HCEC 1CT (cell line): ENCODE measurements at regions not wholly inside any gene's neighbourhood (a gene's known extent, or its start where the extent isn't known, plus 50 kb on each side); places are given as distances from the start of the nearest gene placed in this dataset.

Experiments used
- DNase-seq: peaks from one replicate; pipeline ENCODE4 v3.0.0-alpha.2; 2017

DNA sequence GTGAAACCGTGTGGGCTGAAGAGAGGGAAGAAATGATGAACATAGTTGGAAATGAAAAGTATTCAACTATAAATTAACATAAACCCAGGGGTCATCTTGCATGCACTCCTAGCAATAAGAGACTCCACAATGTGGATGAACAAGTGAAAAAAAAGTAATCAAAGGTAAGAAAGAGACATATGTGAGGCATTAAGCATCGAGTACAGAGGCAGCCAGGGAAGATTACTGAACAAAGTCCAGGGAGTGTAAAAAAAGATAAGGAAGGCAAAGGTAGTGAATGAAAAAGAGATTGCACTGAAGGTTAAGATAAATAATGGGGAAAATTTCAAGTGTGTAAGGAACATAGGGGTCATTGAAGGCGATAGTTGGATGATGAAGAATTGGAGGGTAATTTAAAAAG, 330.8 kb upstream of the PROX1 start:
- no peak for DNase-seq

DNA sequence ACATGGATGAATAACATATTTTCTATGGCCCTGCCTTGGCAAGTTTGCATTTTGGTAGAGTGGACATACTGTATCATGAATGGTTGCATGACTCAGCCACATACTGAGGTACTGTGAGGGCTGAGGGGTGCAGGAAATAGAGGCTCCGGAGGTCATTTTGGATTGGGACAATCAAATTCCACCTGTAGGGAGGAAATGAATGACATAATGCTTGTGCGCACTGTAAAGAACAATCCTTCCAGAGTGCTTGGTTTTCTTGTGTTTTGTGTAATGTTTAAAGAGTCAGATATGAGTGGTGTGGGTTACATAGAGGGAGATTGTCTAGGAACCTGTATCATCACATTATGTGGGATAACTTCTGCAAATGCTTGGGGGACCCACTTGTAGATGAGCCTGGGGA, 329.9 kb upstream of the PROX1 start:
- DNase-seq, result no peak

DNA sequence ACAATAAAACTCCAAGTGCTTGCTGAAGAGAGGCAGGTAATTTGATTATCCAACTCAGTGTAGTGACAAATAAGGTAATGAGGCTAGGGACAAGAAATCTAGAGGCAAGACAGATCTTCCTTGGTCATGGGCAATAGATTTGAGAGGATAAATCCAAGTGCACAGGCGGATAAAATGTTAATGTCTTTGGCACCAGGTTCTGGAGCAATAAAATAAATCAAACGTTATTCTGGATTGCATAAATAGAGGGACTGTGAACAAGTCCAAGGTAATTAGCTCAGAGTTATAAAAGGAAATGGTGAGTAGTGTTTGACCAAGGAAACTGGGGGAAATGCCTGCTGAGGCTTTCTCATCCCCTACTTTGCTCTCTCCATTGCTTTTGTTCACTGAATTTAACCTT, 329.3 kb upstream of the PROX1 start:
- DNase-seq, result no peak

DNA sequence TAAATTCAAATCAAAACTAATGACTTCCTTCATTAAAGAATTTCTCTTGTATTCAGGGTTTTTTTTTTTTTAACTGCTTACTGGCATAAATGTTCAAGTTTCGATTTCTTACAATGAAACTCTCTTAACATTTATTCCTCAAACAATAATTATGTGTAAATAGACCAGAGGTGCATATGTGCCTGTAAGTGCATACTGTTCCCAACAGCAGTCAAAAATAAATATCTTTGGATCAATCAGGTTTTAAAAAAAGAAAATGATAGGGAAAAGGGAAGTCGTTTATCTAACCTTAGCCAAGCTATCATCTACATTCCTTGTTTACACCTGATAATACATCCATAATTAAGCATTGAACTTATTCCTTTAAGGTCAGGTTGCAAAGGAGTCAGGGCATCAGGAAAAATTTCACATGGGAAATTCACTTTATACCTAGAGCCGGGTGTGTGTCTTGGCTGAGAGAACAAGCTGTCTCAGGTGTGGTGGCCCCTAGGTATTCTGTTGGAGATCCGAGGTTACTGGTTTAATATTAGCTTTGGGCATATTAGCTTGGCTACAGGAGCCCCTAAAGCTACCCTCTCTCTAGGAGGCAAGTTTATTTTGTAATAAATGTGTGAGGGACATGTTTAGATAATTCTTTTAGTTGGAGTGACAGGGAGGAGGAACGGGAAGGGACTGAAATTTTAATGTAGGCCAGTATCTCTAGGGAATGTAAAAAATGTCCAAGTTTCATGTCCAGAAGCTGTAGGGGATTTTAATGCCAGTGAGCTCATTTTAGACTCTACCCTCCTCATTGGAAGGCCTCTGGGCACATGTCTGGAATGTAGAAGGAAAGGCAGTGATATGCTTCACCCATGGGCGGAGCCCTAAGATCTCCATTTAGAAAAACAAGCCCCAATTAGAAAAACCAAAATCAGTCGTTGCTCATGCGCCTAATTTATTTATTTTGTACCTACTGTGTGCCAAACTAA, 327.9 kb upstream of the PROX1 start:
- no peak for DNase-seq

DNA sequence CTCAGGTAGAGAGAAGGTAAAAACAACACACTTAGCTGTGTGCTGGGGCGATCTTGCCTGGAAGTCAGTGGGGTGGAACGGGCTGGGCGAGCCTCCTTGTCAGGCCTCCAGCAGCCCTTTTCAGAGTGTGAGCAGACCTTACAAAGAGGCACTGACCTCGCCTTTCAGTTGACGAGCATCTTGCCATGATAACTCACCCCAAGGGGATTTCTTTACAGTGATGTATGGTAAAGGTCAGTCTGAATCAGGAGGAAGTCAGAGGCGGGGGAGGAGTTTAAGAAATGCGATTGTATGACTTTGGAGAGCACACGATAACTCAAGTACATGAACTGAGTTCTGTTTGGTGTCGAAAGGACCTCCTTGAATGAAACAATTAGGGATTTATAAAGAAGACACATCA, 326.5 kb upstream of the PROX1 start:
- DNase-seq, result no peak

DNA sequence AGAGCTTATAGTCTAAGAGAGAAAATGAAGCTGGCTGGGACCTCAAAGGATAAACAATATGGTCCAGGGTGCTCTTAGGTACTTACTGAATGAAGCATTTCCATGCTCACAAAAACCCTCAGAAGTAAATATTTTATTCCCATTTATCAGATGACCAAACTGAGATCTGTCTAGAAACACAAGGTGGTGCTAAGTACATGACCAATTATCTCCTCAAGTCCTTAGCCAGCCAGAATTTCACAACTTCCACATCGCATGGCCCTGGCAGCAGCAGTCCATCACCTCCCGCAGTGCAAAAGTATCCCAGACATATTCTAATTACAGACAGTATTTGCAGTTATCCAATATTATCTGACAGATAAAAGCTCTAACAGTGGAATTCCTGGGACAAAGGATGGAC, 321.7 kb upstream of the PROX1 start:
- no peak for DNase-seq

DNA sequence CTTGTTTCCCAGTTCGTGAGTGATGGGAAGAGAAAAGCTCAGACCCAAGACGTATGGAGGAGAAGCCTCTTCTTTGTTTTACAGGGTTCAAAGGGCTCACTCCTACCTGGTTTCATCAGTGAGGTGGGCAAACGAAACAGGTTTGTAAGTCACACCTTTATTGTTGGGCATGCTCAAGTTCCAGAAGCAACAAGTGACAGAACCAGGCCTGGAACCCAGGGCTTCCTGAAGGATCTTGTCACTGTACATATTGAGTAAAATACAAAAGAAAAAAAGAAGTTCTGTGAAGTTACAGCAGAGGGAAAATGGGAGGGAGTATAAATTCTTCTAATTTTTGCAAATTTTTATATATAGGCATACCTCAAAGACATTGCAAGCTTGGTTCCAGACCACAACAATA, 320.9 kb upstream of the PROX1 start:
- no peak for DNase-seq

DNA sequence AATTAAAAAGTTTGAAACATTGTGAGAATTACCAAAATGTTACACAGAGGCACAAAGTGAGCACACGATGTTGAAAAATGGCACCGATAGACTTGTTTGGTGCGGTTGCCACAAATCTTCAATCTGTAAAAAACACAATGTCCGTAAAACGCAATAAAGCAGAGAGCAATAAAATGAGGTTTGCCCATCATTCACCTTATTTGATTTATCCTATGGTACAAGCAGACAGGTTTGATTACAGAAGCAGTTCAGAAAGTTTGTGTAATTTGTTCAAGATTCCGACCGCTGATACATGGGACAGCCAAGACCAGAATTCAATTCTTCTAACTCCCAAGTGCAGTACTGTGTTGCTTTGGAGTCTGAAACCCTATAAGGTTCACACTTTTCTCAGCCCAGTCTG, 318.3 kb upstream of the PROX1 start:
- no peak for DNase-seq

DNA sequence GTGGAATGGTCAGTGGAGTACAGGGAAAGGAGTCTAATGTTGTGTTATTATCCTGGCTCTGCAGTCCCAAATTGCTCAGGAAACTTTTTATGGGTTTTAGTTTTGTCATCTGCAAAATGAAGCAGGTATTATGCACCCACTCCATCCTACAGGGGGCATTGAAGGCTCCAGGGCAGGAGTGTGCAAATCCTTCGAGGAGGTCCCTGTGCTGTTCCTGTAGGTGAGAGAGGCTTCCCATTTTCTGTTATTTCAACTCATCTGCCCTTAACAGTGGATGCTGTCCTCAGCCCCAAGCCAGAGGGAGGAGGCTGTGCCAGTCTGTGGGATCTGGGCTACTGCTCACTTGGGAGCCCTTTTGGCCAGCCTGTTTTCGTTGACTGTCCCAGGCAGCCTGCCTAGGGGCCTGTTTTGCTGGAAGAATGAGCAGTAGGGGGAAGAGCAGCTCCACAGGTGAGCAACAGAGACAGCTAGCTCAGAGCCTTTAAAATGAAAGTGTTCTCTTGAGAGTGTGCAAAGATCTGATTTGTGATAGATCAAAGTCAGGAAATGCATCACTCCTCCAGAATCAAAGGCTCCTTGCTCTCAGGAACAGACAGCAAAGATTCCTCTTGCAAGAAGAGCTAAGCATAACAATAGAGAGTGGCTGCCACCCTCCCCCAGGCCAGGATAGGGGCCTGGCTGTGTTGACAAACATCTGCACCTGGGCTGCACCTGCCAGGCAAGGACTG, 317.6 kb upstream of the PROX1 start:
- no peak for DNase-seq

DNA sequence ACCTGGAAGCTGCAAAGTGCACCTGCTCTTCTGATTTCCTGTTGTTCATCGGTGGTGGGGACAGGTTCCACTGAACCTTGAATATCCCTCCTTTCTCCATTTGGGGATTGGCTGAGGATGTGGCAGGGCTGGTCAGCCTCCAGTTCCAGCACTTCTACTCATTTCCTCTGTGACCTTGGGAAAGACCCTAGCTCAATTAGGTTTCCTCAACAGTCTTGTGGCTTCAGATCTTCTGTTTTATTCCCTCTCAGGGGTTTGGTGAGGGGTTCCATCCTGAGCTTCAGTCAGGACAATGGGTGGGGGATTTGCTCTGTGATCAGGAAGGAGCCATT, 317.1 kb upstream of the PROX1 start:
- DNase-seq, result no peak

DNA sequence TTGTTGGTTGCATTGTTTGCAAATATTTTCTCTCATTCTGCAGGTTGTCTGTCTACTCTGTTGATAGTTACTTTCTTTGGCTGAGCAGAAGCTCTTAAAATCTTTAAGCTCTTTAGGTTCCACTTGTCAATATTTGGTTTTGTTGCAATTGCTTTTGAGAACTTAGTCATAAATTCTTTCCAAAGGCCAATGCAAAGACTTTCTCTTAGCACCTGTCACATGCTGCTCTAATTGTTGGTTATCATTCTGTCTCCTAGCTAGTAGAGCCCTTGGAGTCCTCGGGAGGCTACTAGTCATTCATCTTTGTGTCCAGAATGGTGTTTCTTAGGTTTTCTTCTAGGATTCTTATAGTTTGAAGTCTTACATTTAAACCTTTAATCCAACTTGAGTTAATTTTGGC, 312.7 kb upstream of the PROX1 start:
- DNase-seq, result no peak

DNA sequence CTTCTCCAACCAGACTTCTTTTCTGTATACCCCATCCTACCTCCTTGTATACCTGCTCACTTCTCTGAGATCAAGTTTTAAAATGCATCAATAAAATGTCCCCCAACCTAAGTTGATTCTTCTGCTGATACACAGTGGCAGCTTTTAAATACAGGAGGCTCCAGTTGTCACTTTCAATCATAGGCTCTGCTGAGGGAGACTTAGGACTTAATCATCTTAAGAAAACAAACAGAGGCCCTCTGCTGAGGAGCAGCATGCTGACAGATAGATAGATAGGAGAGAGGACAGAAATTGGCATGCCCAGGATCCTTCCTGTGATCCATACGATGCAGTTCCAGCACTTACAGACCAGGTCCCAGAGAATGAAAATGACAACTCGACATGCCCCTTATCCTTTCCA, 311.0 kb upstream of the PROX1 start:
- DNase-seq, result no peak

DNA sequence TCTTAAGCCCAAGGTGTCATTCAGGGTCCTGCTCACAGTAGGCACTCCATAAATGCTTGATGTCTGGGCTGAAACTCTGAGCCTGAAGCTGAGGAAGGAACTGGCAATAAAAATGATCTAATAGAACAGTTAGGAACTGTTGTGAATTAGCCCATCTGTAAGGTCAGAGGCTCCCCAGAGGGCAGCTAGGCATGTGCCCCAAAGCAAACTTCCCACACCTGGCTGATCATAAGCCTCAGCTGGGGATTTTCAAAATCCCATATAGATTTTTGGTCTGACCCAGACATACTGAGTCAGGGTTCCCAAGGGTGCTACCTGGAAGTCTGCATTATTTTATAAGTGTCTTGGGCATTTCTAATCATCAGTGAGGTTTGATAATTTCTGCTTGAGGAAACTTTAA, 309.4 kb upstream of the PROX1 start:
- no peak for DNase-seq

DNA sequence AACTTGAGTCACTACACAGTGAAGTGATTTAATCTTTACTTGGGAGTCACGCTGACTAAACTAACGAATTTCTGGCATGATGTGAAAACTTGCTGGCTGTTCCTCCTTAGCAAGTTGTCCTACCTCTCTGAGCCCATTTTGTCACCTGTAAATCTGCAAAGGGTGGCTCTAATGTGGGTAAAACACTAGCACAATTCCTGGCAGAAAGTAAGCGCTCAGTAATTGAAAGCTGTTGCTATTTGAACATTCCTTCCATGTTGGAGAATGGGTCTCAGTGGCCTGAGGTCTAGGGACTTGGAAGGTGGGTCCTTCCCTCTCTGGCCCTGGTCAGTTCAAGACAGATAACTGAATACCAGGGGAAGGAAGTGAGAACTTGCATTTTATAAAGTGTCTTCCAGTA, 309.0 kb upstream of the PROX1 start:
- DNase-seq, result no peak

DNA sequence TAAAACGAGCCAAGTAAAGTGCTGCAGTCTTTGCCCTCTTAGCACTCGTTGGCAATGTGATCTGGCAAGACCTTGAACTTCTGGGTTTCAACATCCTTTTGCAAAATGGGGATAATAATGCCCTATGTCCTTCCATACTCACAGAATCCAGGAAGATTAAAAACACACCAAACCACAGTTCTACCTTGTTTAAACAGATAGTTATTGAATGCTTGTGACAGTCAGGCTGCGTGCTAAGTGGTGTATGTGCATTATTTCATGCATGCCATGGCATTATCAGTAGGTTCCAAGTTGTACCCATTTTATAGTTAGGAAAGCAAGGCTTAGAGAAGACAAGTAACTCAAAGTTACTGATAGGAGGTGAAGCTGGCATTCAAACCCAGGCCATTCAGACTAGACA, 308.6 kb upstream of the PROX1 start:
- no peak for DNase-seq

DNA sequence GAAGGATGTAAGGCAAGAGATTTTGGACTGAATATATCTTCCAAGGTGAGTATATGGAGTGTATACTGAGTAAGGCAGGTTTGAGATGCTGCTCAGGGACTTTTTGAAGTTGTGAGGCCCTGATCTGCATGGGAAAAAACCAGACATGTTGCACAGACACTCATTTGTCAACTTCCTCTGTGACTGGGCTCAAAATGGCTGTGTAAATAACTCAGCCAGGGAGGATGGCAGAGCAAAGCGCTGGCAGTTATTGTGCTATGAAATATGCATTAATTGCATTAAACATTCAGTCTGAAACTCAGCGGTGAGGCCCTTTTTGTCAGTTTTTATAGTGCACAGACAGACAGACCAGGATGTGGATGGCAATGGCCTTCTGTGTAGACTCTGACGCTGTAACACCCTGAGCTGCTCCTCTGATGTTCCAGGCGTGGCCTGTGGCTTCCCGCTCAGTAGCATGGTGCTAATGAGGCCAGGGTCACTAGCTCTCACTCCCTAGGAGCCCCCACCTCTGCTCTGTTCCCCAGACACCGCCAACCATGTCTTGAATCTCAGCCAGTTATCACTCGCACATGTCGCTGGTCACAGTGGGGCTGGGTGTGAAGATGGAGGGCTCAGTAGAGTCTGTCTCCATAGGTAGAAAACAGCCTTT, 307.0 kb upstream of the PROX1 start:
- no peak for DNase-seq

DNA sequence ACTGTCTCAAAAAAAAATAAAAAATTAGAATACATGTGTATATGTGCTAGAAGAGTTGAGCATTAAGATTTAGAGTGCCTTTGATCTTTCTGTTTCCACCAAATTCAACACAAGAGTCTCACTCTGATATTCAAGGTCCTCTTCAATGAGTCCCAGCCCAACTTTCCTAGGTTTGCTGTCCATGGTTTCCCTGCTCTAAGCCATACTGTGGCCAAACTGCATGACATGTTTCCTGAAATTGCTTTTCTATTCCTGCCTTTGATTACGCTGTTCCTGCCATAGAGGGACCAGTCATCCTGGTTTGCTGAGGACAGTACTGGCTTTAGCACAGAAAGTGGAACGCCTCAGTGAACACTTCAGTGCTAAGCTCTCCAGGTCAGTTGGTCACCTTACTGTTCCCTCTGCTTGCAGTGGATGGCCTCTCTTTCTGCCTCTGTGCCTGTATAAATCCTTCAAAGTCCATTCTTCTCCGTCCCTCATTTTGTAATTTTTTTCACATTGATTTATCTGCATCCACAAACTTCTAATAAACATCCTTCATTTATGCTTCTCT, 305.9 kb upstream of the PROX1 start:
- DNase-seq, result no peak

DNA sequence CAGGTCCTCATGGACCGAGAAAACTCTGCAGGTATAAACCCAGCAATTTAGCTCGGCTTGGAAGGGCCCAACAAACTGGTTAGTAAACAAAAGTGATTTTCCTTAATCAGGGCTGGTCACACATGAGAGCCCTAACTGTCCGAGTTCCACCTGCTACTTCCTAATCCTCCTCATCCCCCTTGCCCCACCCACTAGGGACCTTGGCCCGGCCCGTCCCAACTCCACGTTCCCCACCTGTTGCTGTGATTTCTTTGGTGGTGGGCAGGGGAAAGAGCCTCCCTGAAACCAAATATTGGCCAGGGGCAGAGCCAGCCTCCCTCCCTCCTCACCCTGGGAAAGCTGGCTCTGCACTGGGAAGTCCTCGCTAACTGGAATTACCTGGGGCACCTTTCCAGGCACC, 304.2 kb upstream of the PROX1 start:
- no peak for DNase-seq

DNA sequence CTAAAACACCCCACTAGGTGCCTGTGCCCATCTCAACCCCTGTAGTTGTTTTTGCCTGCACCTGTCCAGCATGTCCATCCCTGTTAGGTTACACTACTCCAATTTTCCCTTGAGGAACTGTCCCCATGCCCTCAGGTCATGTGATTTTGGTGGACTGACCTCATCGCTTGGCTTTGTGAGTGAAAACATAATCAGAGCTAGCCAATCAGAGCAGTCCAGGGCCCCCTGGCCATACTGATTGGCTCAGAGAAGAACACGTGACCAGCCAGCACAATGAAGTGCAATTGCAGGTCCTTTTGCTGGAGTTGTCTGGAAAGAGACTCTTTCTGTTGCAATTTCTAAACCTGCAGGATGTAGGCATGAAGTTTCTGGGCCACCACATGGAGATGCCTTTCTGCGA, 303.3 kb upstream of the PROX1 start:
- no peak for DNase-seq

DNA sequence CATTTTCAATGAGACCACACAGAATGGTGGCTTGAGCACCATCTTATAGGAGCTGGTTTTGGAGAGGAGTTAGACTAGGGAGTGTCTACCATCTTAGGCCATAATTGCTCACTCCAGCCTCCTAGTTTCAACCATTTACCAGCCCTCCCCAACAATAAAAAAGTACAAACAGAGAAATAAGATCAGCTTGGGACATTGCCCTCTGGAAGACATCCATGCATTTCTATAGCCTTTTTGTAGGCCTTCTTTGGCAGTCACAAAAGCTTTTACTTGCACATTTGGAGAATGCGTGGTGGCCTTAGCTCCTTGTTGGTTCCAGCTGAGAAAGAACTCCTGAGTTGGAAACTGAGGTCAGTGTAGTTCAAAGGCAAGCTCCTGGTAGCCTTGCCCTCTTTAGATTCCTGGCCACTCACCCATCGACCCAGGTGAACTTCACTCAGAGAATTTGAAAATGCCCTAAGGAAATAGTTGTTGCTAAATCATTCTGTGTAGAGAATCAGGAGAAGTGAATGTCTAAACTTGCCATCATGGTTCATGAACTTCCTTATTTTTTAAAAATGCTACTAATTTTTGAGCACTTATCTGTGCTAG, 301.7 kb upstream of the PROX1 start:
- DNase-seq, result no peak

DNA sequence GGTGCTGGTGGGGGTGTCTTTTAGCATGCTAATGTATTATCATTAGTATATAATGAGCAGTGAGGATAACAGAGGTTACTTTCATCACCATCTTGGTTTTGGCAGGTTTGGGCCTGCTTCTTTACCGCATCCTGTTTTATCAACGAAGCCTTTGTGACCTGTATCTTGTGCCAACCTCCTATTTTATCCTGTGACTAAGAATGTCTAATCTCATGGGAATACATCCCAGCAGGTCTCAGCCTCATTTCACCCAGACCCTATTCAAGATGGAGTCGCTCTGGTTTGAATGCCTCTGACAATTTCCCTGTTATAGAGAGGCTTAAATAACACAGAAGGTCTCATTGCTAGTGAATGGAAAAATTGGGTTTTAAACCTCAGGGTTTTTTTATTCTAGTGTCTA, 300.8 kb upstream of the PROX1 start:
- DNase-seq, result no peak

DNA sequence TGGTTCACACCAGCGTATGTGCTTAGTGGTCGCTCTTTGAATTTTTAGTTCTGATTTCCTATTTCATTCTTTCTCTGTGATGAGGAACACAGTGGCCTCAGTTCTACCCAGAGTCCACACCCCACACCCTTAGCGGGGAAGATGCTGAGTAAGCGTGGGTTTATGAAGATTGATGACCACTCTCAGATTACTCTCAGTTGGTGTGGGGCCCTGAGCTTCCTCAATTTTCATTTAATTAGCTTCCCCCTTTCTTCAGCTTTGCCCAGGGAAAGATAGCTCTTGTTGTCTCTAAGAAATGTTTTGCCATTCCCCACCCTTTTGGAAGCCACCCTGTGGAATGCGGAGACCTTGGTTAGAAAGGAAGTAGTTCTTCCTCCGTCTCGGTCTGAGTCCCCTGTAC, 299.9 kb upstream of the PROX1 start:
- no peak for DNase-seq

DNA sequence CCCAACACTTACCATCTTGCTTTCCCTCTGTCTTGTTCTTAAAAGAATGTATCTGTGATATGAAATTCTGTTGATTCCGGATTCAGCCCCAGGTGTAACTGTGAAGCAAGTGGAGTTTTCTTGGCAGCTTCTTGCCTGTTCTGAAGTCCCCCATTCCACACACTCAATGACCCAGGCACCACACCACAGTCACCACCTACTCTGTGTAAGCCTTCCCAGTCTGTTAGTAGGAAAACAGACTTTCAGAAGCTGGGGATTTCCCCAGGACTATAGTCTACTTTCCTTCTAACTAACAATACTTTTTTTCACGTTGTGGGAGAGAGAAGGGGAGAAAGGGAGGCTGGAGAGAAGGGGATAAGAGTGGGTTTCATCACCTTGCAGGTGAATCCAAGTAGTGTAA, 299.1 kb upstream of the PROX1 start:
- no peak for DNase-seq
